ENCODE measurements at regions not wholly inside any gene's neighbourhood (a gene's known extent, or its start where the extent isn't known, plus 50 kb on each side); places are given as distances from the start of the nearest gene placed in this dataset.
A peak's percentile ranks its signal among the peaks of the same experiment; 100 is the strongest.

DNA sequence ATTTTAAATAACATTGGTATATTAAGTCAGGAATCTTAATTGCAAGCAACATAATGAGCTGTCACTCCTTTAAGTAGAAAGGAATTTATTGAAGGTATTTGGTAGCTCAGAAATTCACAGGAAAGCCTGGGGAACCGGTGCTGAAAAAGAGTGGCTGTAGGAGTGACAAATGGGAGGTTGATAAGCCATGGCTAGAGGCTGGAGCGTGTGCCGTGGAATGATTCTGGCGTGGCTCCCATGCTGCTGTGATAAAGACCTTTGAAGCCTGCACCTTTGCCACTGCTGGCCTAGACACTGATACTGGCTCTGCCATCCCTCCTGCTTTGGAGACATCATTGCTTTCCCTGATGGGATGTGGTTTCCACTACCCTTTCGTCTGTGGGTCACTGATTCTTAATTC, 65.7 kb upstream of the ATG10 start:
- no peaks in the 10 kb centered on the region for H4K20me1 ChIP-seq (ENCODE audit: control insufficient read depth, extremely low read depth, insufficient read depth, low read length)
- TF ChIP-seq, protein P1, sequence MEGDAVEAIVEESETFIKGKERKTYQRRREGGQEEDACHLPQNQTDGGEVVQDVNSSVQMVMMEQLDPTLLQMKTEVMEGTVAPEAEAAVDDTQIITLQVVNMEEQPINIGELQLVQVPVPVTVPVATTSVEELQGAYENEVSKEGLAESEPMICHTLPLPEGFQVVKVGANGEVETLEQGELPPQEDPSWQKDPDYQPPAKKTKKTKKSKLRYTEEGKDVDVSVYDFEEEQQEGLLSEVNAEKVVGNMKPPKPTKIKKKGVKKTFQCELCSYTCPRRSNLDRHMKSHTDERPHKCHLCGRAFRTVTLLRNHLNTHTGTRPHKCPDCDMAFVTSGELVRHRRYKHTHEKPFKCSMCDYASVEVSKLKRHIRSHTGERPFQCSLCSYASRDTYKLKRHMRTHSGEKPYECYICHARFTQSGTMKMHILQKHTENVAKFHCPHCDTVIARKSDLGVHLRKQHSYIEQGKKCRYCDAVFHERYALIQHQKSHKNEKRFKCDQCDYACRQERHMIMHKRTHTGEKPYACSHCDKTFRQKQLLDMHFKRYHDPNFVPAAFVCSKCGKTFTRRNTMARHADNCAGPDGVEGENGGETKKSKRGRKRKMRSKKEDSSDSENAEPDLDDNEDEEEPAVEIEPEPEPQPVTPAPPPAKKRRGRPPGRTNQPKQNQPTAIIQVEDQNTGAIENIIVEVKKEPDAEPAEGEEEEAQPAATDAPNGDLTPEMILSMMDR (conservative IDR thresholded peaks at IDR 0.05 in 1 of 2, IDR thresholded peaks at IDR 0.05 in 1 of 2; ENCODE audit: low read depth in 1 of 2, low read length in 2 of 2): no peak
- TF ChIP-seq EZH2 (IDR thresholded peaks at IDR 0.05; ENCODE audit: low read length, missing control alignments): no peak
- H3K36me3 ChIP-seq (ENCODE audit: control insufficient read depth, insufficient read depth, low read length): no peaks in the 10 kb centered on the region
- H3K4me3 ChIP-seq (replicated peaks in 1 of 4; ENCODE audit: control extremely low read depth in 1 of 4, insufficient read depth in 1 of 4, low read depth in 3 of 4, low read length in 4 of 4): no peak overlapping the region
- no peaks in the 10 kb centered on the region for H3K79me2 ChIP-seq (ENCODE audit: control insufficient read depth, insufficient read depth, low read length)
- no peaks in the 10 kb centered on the region for H3K9me3 ChIP-seq (ENCODE audit: control insufficient read depth, insufficient read depth, low read depth, low read length)
- H2AFZ ChIP-seq (ENCODE audit: low read length): no peak overlapping the region
- H3K9ac ChIP-seq (ENCODE audit: insufficient read depth, low read length): no peak overlapping the region
- H3K27me3 ChIP-seq (ENCODE audit: control insufficient read depth, insufficient read depth, low read length): no peaks in the 10 kb centered on the region
- H3K4me2 ChIP-seq (ENCODE audit: extremely low read depth, insufficient read depth, low read length): no peak overlapping the region
- no peaks in the 10 kb centered on the region for H3K4me1 ChIP-seq (ENCODE audit: control insufficient read depth, extremely low read depth, insufficient read depth, low read length)
- H3K27ac ChIP-seq (ENCODE audit: insufficient read depth, low read length): no peak overlapping the region
- DNase-seq (ENCODE audit: low read depth in 2 of 2): peak in 1 of 2 donors; percentile 28

DNA sequence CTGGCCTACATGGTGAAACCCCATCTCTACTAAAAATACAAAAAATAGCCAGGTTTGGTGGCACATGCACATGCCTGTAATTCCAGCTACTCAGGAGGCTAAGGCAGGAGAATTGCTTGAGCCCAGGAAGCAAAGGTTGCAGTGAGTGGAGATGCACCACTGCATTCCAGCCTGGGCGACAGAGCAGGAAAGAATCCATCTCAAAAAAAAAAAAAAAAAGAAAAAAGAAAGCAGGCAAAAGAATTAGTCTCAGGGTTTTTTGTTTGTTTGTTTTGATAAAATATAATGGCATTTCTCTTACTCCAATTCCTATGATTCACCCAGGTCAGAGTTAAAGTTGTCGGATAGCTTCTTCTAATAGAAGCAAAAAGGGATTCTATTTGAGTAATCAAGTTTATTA, 67.0 kb upstream of the ATG10 start:
- peak in 1 of 2 donors; percentile 60 for DNase-seq (ENCODE audit: low read depth in 2 of 2)
- no peaks in the 10 kb centered on the region for H3K27me3 ChIP-seq (ENCODE audit: control insufficient read depth, insufficient read depth, low read length)

DNA sequence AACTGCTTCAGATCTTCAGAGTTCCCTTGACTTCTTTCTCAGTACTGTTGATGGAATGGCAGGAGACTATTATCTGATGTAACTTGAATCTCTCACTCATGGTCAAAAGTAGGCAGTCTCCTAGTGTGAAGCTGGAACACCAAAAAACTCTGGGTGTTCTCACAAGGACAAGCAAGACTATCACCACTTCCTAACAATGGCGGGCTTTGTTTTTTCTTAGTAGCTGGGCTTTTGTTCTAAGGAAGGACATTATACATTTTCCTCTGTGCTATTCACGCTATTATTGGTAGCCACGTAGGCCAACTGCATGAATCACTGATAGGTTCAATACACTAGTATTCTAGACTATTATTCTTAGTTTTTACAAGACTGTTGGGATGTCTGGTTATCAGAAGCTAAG, 67.7 kb upstream of the ATG10 start:
- Histone ChIP-seq H3K27me3 (ENCODE audit: control insufficient read depth, insufficient read depth, low read length) (no peaks in the 10 kb centered on the region), H3K27ac (ENCODE audit: insufficient read depth, low read length) (no peak overlapping the region), H3K4me2 (ENCODE audit: extremely low read depth, insufficient read depth, low read length) (no peak overlapping the region), H3K9ac (ENCODE audit: insufficient read depth, low read length) (no peak overlapping the region), H3K4me3 (replicated peaks in 1 of 4; ENCODE audit: control extremely low read depth in 1 of 4, insufficient read depth in 1 of 4, low read depth in 3 of 4, low read length in 4 of 4) (no peak overlapping the region), H3K36me3 (ENCODE audit: control insufficient read depth, insufficient read depth, low read length) (no peaks in the 10 kb centered on the region), H3K4me1 (ENCODE audit: control insufficient read depth, extremely low read depth, insufficient read depth, low read length) (no peaks in the 10 kb centered on the region), H4K20me1 (ENCODE audit: control insufficient read depth, extremely low read depth, insufficient read depth, low read length) (no peaks in the 10 kb centered on the region), H3K79me2 (ENCODE audit: control insufficient read depth, insufficient read depth, low read length) (no peaks in the 10 kb centered on the region), H2AFZ (ENCODE audit: low read length) (no peak overlapping the region), H3K9me3 (ENCODE audit: control insufficient read depth, insufficient read depth, low read depth, low read length) (no peaks in the 10 kb centered on the region)
- no peak for DNase-seq (ENCODE audit: low read depth in 2 of 2)
- TF ChIP-seq, protein P1 (conservative IDR thresholded peaks at IDR 0.05 in 1 of 2, IDR thresholded peaks at IDR 0.05 in 1 of 2; ENCODE audit: low read depth in 1 of 2, low read length in 2 of 2): no peak
- TF ChIP-seq EZH2 (IDR thresholded peaks at IDR 0.05; ENCODE audit: low read length, missing control alignments): no peak

More for the DNA sequence above, 67.0 kb upstream of the ATG10 start:
- H4K20me1 ChIP-seq (ENCODE audit: control insufficient read depth, extremely low read depth, insufficient read depth, low read length): no peaks in the 10 kb centered on the region
- no peak overlapping the region for H3K4me2 ChIP-seq (ENCODE audit: extremely low read depth, insufficient read depth, low read length)
- TF ChIP-seq EZH2 (IDR thresholded peaks at IDR 0.05; ENCODE audit: low read length, missing control alignments): no peak
- TF ChIP-seq, protein P1 (conservative IDR thresholded peaks at IDR 0.05 in 1 of 2, IDR thresholded peaks at IDR 0.05 in 1 of 2; ENCODE audit: low read depth in 1 of 2, low read length in 2 of 2): no peak
- H3K9ac ChIP-seq (ENCODE audit: insufficient read depth, low read length): no peak overlapping the region
- H3K4me1 ChIP-seq (ENCODE audit: control insufficient read depth, extremely low read depth, insufficient read depth, low read length): no peaks in the 10 kb centered on the region
- H3K9me3 ChIP-seq (ENCODE audit: control insufficient read depth, insufficient read depth, low read depth, low read length): no peaks in the 10 kb centered on the region
- H3K79me2 ChIP-seq (ENCODE audit: control insufficient read depth, insufficient read depth, low read length): no peaks in the 10 kb centered on the region
- no peak overlapping the region for H3K27ac ChIP-seq (ENCODE audit: insufficient read depth, low read length)
- no peak overlapping the region for H3K4me3 ChIP-seq (replicated peaks in 1 of 4; ENCODE audit: control extremely low read depth in 1 of 4, insufficient read depth in 1 of 4, low read depth in 3 of 4, low read length in 4 of 4)
- H3K36me3 ChIP-seq (ENCODE audit: control insufficient read depth, insufficient read depth, low read length): no peaks in the 10 kb centered on the region
- H2AFZ ChIP-seq (ENCODE audit: low read length): no peak overlapping the region
